ENCODE measurements at regions not wholly inside any gene's neighbourhood (a gene's known extent, or its start where the extent isn't known, plus 50 kb on each side); places are given as distances from the start of the nearest gene placed in this dataset.

- DNase-seq (ENCODE audit: low read depth): no peak
Measured at GRCh38 chr6:168968801-168969200, 284.8 kb downstream of the THBS2 start.

GRCh38 chr6:168968228-168968627, 285.4 kb downstream of the THBS2 start:
- peak; percentile 90 for DNase-seq (ENCODE audit: low read depth)

- peak; percentile 90 for DNase-seq (ENCODE audit: low read depth)
Measured at GRCh38 chr6:168967281-168967925, 286.2 kb downstream of the THBS2 start.

GRCh38 chr6:168964138-168964835, 289.4 kb downstream of the THBS2 start:
- no peak for DNase-seq (ENCODE audit: low read depth)

- peak; percentile 45 for DNase-seq (ENCODE audit: low read depth)
Measured at GRCh38 chr6:168962886-168963285, 290.8 kb downstream of the THBS2 start.

- no peak for DNase-seq (ENCODE audit: low read depth)
Measured at GRCh38 chr6:168961264-168961656, 292.4 kb downstream of the THBS2 start.

- no peak for DNase-seq (ENCODE audit: low read depth)
Measured at GRCh38 chr6:168960551-168961263, 292.9 kb downstream of the THBS2 start.

GRCh38 chr6:168959696-168960095, 293.9 kb downstream of the THBS2 start:
- no peak for DNase-seq (ENCODE audit: low read depth)

- DNase-seq (ENCODE audit: low read depth): peak; percentile 35
Measured at GRCh38 chr6:168956884-168957730, 296.5 kb downstream of the THBS2 start.

- no peak for DNase-seq (ENCODE audit: low read depth)
Measured at GRCh38 chr6:168956141-168956838, 297.4 kb downstream of the THBS2 start.

- DNase-seq (ENCODE audit: low read depth): no peak
Measured at GRCh38 chr6:168953461-168953860, 300.2 kb downstream of the THBS2 start.

GRCh38 chr6:168951217-168951616, 302.4 kb downstream of the THBS2 start:
- DNase-seq (ENCODE audit: low read depth): no peak

- no peak for DNase-seq (ENCODE audit: low read depth)
Measured at GRCh38 chr6:168950858-168951214, 302.8 kb downstream of the THBS2 start.

GRCh38 chr6:168949981-168950857, 303.4 kb downstream of the THBS2 start:
- DNase-seq (ENCODE audit: low read depth): peak; percentile 35

- DNase-seq (ENCODE audit: low read depth): no peak
Measured at GRCh38 chr6:168948990-168949531, 304.6 kb downstream of the THBS2 start.

- DNase-seq (ENCODE audit: low read depth): no peak
Measured at GRCh38 chr6:168948002-168948401, 305.6 kb downstream of the THBS2 start.

- DNase-seq (ENCODE audit: low read depth): no peak
Measured at GRCh38 chr6:168943231-168943905, 310.3 kb downstream of the THBS2 start.

- DNase-seq (ENCODE audit: low read depth): no peak
Measured at GRCh38 chr6:168942646-168943045, 311.0 kb downstream of the THBS2 start.

GRCh38 chr6:168941036-168941435, 312.6 kb downstream of the THBS2 start:
- no peak for DNase-seq (ENCODE audit: low read depth)
